CD4-positive, alpha-beta T cell treated with Interferon alpha-2 for 1 hour (primary cell): ENCODE measurements at regions not wholly inside any gene's neighbourhood (a gene's known extent, or its start where the extent isn't known, plus 50 kb on each side); places are given as distances from the start of the nearest gene placed in this dataset.

Experiments
- DNase-seq, 2 donors: peaks; one replicate each; pipeline ENCODE4 v3.0.0-alpha.2; 2020 to 2022

DNA sequence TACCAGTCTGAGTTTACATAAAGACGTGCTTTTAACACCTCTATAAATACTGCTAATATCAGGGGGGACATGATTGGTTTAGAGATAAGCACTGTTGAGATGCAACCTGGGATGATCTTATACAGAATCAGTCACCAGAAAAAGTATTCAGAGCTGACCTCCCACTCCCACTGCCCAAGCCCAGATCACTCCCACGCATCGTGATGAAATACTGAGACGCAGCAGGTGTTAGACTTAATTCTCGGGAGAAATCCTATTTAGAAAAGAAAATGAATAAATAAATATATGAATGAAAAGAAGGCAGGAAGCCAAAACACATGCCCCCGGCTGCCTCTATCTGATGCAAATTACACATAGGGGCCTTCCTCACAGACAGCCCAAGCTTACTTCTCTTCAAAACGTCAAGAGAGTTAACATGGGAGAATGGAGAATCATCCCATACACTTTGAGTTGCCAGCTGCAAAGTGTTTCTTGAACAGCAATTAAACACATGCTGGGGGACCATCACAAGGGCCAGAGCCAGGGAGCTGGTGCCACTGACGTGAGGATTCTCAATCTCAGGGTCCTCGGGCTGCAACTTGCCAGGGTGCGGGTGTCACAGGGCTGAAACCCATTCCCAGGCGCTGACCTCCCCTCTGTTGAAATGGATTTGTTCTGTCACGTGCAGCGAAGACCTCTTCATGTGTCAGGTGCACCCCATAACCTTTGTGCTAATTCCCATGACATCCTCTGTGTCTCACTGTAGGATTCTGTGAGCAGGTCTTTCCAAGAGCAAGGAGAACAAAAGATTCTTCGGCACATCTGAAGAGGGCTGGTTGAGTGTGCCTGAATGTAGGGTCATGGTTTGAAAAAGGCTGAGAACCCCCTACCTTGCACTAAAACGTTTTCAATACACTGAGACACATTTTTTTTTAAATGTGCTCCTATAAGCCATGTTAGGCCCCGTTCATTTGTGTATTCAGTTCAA, 764.2 kb upstream of the ARRDC4 start:
- no peak for DNase-seq

DNA sequence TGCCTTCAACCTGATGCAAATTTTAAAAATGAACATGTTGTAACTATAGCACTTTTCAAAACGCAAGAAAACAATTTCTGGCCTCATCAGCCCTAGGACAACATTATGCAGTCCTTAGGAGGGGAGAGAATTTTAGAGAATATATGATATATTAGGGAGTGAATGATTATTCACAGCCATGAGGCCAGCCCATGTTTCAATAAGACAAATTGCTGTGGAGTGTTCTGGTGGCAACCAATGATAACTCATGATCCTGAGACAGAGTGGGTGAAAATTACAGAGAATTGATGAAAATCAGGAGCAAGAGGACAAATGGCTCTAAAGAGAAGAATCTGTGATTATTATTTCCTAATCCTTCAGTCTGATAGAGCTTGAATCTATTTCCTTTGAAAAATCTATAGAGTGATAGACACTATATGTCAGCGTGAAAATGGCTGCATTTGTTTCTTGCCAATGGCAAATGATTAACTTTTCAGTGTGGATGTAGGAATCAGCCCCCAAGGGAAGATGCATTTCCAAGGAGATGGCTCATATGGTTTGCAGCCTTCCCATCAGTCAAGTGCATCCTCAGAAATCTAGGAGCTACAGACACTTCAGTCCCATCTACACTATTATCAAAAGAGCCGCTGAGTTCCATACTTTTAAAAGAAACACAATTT, 761.0 kb upstream of the ARRDC4 start:
- no peak for DNase-seq

DNA sequence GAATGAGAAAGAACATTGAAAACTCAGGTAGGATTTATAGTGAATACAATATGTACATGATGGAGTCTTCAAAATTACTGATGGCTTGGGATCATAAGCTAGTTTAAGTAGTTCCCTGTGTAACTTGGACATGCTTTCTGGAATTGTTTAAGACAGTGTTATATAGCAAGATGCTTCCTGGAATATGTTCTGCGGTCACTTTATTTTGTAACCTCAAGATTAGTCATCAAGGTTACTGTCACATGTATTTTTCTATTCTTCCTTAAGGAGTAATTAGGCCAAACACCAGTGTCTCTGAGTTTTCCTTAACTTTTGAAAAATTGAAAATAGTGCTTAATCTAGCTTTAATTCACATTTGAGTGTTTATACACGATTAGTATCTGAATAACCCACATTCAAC, 760.3 kb upstream of the ARRDC4 start:
- no peak for DNase-seq

DNA sequence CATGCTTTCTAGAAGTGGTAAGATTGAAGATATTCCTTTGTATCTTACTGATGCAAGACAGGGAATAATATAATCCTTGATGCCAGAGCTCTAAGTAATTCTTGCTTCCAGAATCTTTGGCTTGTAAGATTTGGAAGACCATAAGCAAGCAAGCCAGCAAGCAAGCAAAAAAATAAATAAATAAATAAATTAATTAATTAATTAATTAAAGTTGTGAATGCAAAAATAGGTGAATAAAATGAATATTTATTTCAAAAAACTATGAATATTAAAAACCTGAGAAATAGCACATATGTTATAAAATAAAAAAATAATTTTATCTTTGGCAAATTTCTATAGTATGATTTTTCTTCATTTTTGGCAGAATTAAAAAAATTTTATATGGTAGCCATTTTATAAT, 750.2 kb upstream of the ARRDC4 start:
- DNase-seq, result no peak

DNA sequence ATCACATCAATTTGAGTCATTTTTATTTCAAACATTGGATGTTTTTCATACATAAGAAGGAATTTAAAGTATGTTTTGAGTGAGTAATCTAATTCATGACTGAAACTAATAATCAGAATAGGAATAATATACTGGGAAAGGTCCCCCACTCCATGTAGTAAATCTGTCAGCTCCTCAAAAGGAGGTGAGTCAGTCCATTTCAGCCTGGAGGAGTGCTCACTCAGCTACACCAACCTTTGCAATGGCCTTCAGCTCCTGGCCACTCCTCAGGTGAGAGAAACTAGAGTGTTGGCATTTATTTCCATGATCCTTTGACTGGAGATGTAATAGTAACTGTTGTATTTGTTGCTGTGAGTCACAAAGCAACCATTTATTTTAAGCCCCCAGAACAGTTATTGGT, 744.9 kb upstream of the ARRDC4 start:
- no peak for DNase-seq

DNA sequence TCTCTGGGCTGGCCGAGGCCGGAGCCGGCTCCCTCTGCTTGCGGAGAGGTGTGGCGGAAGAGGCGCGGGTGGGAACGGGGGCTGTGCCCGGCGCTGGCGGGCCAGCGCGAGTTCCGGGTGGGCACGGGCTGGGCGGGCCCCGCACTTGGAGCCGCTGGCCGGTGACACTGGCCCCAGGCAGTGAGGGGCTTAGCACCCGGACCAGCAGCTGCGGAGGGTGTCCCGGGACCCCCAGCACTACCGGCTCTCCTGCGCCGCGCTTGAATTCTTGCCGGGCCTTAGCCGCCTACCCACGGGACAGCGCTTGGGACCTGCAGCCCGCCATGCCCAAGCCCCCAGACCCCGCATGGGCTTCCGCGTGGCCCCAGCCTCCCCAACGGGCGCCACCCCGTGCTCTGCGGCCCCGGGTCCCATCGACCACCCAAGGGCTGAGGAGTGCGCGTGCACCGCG, 736.3 kb upstream of the ARRDC4 start:
- no peak for DNase-seq

DNA sequence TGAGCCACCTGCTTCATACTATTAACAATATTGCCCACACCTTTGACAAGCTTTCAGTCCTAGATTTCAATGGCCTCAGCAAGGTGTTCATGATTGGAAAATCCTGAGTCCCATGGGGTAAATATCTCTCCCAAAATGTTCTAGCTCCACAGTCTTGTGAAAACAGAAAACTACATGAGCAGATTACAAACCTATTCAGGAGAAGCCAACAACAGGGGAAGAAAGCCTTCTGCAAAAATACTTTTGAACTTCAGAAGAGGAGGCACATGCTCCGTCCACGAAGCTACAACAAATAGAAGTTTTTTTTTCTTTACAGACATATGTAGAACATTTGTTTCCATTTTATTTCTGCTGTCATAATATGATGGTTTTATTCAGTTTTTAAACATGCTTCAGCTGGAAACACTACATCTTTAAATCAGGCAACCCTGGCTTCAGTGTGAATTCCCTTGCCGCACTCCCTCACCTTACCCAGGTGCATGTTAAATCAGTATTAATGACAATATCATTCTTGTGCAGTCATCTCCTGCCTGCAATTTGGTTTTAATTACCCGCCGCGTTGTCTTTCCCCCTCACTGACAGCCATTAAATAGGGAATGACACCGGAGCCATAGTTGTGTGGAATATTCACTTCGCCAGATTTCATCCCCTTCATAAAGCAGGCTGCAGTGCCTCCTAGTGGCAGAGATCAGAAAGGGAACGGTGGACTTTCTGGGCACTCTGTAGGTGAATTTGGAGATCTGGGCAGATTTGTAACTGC, 725.5 kb upstream of the ARRDC4 start:
- DNase-seq, result peak in 1 of 2 donors; percentile 23

DNA sequence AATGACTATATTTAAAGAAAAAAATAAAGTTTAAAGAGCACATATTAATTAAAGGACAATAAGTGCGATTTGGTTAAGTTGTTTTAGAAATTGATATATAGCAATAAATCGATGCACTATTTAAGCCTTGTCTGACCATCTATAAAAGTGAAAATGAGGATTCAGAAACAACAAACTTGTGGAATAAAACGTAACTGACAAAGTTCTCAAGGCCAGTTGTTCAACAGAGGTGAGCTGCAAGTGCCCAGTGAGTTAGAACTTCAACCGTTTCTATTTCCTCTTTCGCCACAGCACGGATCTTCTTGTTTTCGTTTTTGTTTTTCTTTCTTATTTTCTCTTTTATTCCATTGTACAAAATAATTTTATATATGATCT, 724.9 kb upstream of the ARRDC4 start:
- no peak for DNase-seq

DNA sequence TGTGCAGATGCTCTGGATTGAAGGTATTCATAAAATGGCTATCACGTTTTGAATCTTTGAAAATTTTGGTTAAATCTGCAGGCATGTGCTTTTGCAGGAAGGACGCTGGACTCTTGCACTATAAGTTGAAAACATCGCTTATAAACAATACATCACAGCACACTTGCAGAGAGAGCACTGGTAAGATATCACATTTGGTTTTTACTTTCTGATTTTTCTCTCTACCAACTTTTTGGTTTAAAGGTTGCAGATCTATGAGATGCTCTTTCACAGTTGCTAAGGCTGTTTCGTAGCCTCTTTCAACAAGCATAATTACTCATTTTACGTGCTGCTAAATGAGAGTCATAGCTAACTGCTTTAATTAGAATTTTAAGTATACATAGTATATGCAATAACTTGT, 724.4 kb upstream of the ARRDC4 start:
- DNase-seq, result no peak

DNA sequence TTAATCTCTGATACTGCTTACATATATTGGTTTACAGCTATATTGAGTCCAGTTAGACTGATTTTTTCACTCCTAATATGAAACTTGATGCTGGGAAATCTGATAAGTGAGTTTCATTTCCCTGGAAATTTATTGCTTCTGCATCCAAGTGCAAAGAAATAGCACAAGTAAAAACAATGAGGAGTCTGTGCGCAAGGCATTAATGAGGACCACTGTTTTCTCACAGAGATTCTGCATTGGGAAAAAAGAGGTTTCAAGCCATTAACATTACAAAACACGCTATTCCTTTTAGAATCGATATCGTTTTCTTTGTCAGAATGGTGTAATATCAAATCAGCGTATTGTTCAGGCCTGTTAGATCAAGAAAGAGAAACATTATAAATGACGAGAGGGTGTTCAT, 723.3 kb upstream of the ARRDC4 start:
- no peak for DNase-seq

DNA sequence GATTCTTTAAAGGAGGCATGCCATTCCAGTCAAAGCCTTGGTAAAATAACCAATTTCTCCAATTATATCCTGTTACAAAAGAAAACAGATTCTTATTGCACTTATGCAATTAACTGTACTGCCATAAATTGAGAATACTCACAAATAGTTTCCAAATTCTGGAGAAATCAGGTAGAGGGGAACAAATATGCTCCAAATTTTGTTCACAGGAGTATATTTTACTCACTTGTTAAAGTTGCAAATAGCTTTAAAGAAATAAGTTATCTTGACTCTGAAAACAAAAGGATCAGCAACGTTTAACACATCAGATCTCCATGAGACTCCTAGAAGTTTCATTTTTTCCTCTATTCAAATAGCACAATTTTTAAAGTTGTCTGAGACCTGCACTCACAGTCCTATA, 712.1 kb upstream of the ARRDC4 start:
- no peak for DNase-seq

DNA sequence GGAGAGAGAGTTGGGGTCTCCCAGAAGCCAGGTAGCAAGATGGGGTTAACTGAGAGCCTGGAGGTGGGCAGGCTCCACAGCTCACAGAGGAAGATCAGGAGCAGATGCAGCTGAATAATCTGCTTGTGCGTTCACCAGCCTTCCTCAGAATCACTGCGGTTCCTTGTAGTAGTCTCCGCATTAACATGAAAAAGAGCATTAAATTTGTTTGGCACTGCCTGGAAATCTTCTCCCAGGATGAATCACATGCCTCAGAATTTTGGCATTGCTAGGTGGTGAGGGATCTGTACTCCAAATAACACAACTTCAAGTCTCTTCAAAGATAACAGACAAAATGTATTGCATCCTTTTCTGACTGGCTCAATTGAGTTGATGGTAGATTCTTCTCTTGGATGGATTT, 700.6 kb upstream of the ARRDC4 start:
- no peak for DNase-seq

DNA sequence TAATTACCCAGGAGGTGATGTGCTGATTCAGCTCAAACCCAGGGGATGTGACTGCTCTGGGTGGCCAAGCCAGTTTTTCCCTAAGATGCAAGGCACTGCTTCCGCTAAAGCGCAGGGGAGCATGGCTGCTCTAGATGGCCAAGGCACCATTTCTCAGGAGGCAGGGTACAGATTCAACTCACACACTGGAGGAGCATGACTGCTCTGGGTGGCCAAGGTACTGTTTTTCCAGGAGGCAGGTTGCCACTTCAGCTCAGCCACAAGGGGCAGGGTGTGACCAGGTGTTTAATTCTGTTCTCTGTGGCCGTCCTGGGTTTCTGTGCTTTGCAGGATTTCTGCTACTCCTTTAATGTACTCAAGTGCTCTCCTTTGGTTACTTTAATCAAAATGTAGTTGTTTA, 659.3 kb upstream of the ARRDC4 start:
- no peak for DNase-seq

DNA sequence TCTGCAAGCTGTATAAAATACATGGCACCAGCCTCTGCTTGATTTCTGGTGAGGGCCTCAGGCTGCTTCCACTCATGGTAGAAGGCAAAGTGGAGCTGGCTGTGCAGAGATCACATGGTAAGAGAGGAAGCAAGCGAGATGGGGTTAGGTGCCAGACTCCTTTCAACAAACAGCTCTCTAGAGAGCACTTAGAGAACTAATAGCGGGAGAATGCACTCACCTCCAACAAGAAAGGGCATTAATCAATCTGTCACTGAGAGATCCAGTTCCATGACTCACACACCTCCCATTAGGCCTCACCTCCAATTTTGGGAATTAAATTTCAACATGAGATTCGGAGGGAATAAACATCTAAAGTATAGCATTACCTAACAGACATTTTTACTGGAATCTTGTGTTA, 644.1 kb upstream of the ARRDC4 start:
- no peak for DNase-seq

DNA sequence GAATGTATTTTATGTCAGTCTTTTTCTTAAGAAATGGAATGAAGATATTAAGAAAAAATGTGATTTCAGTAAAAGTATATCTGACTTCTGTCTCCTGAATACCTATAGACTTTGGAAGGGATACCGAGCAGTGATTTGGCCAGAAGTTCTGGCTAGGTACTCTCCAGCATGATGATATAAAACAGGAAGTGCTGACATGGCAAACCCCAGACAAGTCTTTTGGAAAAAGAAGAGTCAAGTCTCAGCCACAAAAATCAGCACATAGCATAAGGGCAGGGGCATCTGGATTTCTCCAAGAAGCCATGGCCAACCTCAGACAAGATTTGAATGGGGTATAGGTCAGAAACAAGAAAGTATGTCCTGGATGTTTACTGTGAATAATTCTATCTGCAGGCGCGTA, 643.3 kb upstream of the ARRDC4 start:
- no peak for DNase-seq

DNA sequence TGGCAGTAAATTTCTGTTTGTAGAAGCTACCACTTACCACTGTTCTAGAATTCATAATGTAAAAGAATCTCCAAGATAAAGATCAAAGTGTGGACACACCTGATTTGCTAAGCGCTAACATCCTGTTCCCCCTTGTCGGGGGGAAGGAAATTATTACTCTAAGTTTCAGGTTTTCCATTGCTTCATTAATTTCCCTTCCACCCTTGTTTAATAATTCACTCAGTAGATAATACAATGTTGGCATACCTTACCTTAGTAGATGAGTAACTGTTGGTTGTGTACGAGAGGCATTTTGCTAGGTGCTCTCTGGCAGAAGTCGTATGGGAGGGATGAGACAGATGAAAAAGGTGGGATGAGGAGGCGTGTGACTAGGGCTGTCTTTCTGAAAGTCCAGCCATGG, 641.2 kb upstream of the ARRDC4 start:
- DNase-seq, result no peak

DNA sequence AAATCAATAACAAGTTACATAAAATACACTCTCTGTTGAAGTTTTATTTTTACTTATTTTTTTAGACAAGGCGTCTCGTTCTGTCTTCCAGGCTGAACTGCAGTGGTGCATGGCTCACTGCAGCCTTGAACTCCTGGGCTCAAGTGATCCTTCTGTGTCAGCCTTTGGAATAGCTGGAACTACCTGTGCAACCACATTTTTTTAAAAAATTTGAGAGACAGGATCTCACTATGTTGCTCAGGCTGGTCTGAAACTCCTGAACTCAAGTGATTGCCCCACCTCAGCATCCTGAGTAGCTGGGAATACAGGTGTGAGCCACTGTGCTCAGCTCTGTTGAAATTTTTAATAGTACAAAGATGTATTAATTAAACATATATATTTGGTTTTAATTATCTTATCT, 614.3 kb upstream of the ARRDC4 start:
- DNase-seq, result no peak

DNA sequence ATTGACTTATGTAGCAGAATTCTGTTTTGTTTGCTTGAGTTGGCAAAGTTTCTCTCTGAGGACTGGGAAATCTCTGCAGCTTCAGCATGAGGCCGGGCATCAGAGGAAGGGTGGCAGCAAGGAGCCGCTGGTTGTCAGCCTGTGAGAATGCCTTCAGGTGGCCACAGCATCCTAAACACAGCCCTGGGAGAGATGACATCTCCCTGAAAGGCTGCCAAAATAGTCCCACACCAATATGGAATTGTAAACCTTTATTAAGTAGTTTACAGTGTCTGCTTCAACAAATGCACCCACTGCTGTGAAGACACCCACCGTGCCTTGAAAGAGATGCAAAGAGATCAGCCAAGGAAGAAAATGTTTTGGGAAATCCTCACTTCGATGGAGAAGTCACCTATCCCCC, 609.7 kb upstream of the ARRDC4 start:
- DNase-seq, result no peak

DNA sequence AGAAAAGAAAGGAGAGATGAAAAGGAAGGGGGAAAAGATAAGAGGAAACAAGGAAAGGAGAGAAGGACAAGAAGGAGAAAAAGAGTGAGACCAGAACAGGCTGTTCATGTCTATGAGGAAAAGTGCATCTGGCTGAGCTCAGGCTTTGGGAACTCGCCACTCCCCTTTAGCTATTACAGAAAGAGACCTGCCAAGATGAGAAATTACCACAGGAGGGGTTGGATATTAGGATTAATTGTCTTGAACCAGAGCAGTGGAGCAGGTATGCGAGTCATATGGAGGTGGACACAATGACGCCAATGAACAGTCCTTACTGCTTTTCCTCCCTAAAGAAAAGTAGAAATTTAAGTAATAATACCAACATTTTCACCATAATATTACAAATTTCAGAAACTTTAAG, 577.0 kb upstream of the ARRDC4 start:
- DNase-seq, result no peak

DNA sequence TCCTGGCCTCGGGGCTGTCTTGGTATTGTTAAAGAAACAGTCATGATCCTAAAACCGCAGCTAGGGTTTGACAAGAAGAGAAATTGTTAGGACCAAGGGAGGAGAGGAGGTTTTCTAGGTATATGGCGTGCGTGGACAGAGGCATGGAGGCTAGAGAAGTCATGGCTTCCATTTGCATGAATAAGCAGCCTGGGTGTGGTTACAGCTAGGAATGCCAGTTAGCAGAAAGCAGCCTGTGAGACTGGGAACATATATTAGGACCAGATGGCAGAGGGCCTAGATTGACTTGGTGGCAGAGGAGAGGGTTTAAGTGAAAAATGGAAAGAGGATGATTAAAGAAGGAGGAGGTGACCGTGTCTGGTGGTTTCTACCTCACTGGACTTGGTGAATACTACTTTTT, 573.6 kb upstream of the ARRDC4 start:
- DNase-seq, result no peak

DNA sequence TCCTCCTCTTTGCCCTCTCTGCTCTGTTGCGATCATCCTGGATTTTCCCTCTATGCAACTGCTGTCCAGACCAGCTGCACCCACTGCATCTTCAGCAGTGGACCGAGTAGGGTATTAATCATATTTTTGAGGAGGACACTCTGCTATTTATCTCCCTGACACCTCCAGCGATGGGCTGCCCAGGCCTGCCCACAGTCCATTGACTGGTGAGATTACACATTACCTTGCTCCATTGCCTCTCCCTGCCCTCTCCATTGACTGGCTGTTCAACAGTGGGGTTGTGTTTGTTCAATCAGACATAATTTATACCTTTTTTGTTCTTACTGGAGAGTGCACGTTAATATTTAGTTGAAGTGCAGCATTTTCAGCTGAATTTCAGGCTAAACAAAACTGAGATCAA, 559.3 kb upstream of the ARRDC4 start:
- DNase-seq, result no peak

DNA sequence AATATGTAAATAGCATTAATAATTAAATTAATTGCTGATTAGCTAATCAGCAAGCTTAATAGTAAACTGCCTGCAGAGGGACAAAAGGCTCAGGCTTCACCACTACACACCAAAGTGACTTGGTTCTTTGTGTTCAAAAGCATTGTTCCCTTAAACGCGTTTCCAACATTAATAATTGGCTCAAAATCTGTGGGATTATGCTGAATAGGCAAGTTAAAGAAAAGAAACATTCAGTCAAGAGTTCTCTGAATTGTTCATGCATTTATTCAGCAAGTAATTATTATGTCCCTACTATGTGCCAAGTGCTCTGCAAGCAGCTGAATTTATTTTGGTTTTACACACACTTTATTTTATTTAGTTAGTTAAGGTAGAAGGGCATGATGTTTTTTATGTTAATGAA, 558.5 kb upstream of the ARRDC4 start:
- DNase-seq, result no peak

DNA sequence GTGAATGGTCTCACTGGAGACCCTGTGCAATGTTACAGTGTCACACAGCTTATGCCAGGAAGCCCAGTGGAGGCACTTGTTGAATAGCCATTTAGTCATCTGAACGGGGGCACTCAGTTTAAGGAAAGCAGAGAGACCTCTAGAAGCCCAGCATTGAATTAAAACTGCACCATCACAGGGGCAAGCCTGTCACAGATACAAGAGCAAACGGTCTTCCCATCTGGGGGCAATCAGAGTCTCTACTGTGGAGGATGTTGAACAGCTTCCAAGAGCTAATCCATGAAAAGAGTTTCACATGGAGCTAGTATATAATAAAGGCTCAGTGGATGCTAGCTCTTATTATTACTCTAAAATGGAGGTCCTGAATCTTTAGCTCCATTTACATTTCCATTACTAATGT, 553.7 kb upstream of the ARRDC4 start:
- no peak for DNase-seq
